ENCODE measurements at regions not wholly inside any gene's neighbourhood (a gene's known extent, or its start where the extent isn't known, plus 50 kb on each side); places are given as distances from the start of the nearest gene placed in this dataset.

GRCh38 chr14:76272774-76273173 lies 103.2 kb upstream of the ESRRB start:
- H3K4me3 ChIP-seq (ENCODE audit: low read depth, low read length): no peak overlapping the region
- no peak for DNase-seq (ENCODE audit: low read depth)
- no peak for TF ChIP-seq CTCF (IDR thresholded peaks at IDR 0.05; ENCODE audit: insufficient read depth, low read depth, low read length, missing control alignments)

- TF ChIP-seq CTCF (IDR thresholded peaks at IDR 0.05; ENCODE audit: insufficient read depth, low read depth, low read length, missing control alignments): no peak
- DNase-seq (ENCODE audit: low read depth): no peak
- no peak overlapping the region for H3K4me3 ChIP-seq (ENCODE audit: low read depth, low read length)
Measured at GRCh38 chr14:76273346-76273745, 102.6 kb upstream of the ESRRB start.

- H3K4me3 ChIP-seq (ENCODE audit: low read depth, low read length): no peak overlapping the region
- TF ChIP-seq CTCF (IDR thresholded peaks at IDR 0.05; ENCODE audit: insufficient read depth, low read depth, low read length, missing control alignments): no peak
- DNase-seq (ENCODE audit: low read depth): peak; percentile 12
Measured at GRCh38 chr14:76274324-76274723, 101.6 kb upstream of the ESRRB start.

- no peak for DNase-seq (ENCODE audit: low read depth)
- H3K4me3 ChIP-seq (ENCODE audit: low read depth, low read length): no peak overlapping the region
- TF ChIP-seq CTCF (IDR thresholded peaks at IDR 0.05; ENCODE audit: insufficient read depth, low read depth, low read length, missing control alignments): no peak
Measured at GRCh38 chr14:76277586-76278130, 98.3 kb upstream of the ESRRB start.

- DNase-seq (ENCODE audit: low read depth): no peak
- no peak for TF ChIP-seq CTCF (IDR thresholded peaks at IDR 0.05; ENCODE audit: insufficient read depth, low read depth, low read length, missing control alignments)
- H3K4me3 ChIP-seq (ENCODE audit: low read depth, low read length): no peak overlapping the region
Measured at GRCh38 chr14:76280221-76280620, 95.7 kb upstream of the ESRRB start.

- TF ChIP-seq CTCF (IDR thresholded peaks at IDR 0.05; ENCODE audit: insufficient read depth, low read depth, low read length, missing control alignments): no peak
- H3K4me3 ChIP-seq (ENCODE audit: low read depth, low read length): no peak overlapping the region
- DNase-seq (ENCODE audit: low read depth): no peak
Measured at GRCh38 chr14:76282581-76282980, 93.4 kb upstream of the ESRRB start.

GRCh38 chr14:76287063-76287462 lies 88.9 kb upstream of the ESRRB start:
- DNase-seq (ENCODE audit: low read depth): no peak
- TF ChIP-seq CTCF (IDR thresholded peaks at IDR 0.05; ENCODE audit: insufficient read depth, low read depth, low read length, missing control alignments): no peak
- no peak overlapping the region for H3K4me3 ChIP-seq (ENCODE audit: low read depth, low read length)
